Frontal cortex (tissue), 3 donors: ENCODE measurements at regions not wholly inside any gene's neighbourhood (a gene's known extent, or its start where the extent isn't known, plus 50 kb on each side); places are given as distances from the start of the nearest gene placed in this dataset.
"Not testable (repeated sequence)": the region's sequence is repeated elsewhere in the genome, so short reads cannot be mapped to it uniquely, and the experiment has no call there.

Experiments used
- DNase-seq, 2 donors: peaks; one replicate each; pipeline ENCODE4 v3.0.0; 2012; ENCODE audit warnings: low spot score in 2 of 2
- FAIRE-seq: peaks from 2 replicates; lab custom pipeline; 2012; peaks lifted over from hg19 to GRCh38; lab: Jason Lieb, UNC
- donor health status: control.
- donor health status: control.
- donor health status: control.

GRCh38 chr3:22366781-22367180, 615.8 kb upstream of the ZNF385D start:
- no peak for DNase-seq
- FAIRE-seq: no peak

GRCh38 chr3:22371036-22371435, 620.0 kb upstream of the ZNF385D start:
- no peak for DNase-seq
- no peak for FAIRE-seq

GRCh38 chr3:22371607-22372291, 620.7 kb upstream of the ZNF385D start:
- FAIRE-seq (no peak), DNase-seq (no peak)

- DNase-seq (peak in 1 of 2 donors; percentile 26), FAIRE-seq (no peak)
These were observed 621.5 kb upstream of the ZNF385D start for GRCh38 chr3:22372292-22373062.

GRCh38 chr3:22373182-22373581, 622.2 kb upstream of the ZNF385D start:
- FAIRE-seq (no peak), DNase-seq (no peak)

- no peak for DNase-seq
These were observed 622.8 kb upstream of the ZNF385D start for GRCh38 chr3:22373827-22374226.

GRCh38 chr3:22377421-22377820, 626.4 kb upstream of the ZNF385D start:
- no peak for FAIRE-seq
- no peak for DNase-seq

More at GRCh38 chr3:22373827-22374226, 622.8 kb upstream of the ZNF385D start:
- FAIRE-seq: no peak

DNA sequence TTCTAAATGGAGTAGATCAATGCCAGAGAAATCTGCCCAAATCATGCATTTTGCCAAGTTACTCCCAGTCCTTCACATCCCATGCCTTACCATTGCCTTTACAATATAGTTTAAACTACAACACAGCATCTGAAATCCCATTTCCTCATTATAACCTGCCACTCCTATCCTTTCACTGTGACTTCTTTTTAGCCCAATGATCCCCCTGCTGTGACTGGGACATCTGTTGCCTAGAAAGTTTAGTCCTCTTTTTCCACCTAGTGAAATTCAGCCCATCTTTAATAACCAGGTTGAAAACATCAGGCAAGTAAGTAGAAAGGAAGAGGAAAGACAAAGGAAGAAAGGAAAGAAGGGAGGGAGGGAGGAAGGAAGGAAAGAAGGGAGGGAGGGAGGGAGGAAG, 627.9 kb upstream of the ZNF385D start:
- DNase-seq: no peak
- no peak for FAIRE-seq

DNA sequence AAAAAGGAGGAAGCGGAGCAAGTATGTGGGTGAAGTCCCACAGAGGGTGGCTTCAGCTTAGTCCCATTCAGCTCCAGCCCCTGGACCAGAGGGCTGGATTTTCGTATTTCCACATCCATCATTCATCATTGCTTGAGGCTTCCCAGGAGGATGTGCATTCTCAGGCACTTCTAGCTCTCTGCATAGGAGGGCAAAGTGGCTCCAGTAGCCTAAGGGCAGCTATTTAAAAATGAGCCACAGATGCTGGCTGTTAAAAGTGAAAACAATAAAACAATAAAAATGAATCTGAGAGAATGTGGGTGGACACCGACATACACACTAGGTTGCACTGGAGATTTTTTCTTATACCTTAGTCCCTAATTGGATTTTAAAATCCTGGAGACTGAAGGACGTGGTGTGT, 629.2 kb upstream of the ZNF385D start:
- DNase-seq: no peak
- no peak for FAIRE-seq

DNA sequence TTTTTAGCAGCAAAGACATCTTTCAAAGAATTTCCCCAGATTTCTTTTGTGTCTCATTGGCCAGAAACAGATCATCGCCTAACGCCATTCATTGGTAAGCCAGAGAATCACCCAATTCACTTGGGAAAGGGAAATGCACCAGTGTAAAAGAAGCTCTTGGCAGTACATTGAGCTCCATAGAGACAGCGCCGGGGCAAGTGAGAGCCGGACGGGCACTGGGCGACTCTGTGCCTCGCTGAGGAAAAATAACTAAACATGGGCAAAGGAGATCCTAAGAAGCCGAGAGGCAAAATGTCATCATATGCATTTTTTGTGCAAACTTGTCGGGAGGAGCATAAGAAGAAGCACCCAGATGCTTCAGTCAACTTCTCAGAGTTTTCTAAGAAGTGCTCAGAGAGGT, 630.6 kb upstream of the ZNF385D start:
- DNase-seq, FAIRE-seq: not testable (repeated sequence)

- DNase-seq: no peak
- FAIRE-seq: no peak
These were observed 632.3 kb upstream of the ZNF385D start for GRCh38 chr3:22383285-22383684.

DNA sequence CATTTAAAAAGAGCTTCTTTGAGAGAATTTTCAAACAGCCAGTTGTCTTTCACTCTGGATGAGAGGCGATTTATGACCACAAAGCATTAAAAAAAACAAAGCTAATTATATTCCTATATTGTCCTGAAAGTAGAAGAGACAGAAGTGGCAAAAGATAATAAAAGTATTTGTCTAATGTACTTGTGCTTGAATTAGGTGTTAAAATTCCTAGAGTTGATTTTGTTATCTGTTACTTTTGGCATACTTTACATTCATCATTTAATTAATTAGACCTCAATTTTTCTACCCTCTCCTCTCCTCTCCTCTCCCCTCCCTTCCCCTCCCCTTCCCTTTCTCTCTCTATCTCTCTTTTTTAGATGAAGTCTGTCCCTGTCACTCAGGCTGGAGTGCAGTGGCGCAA, 635.1 kb upstream of the ZNF385D start:
- no peak for FAIRE-seq

DNA sequence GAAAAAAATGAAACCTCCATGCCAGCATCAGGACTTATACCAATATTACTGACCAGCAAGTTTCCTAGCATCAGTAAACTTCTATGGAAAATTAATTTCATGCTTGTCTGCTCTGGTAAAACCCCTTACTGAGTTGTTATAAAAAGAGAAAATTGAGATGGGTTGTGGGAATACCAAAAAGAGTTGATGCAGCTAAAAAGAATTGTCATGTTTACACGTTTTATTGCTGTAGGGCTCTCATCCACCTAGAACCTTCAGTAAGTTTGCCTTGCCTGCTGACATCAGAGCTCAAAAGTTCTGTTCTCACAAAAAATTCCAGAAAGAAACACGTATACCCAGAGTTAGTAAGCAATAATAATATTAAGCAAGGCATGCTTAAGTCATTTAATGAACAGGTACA, 641.3 kb upstream of the ZNF385D start:
- FAIRE-seq (no peak), DNase-seq (no peak)

More for the DNA sequence above, 635.1 kb upstream of the ZNF385D start:
- DNase-seq: no peak

- no peak for FAIRE-seq
These were observed 641.8 kb upstream of the ZNF385D start for GRCh38 chr3:22392859-22393258.

DNA sequence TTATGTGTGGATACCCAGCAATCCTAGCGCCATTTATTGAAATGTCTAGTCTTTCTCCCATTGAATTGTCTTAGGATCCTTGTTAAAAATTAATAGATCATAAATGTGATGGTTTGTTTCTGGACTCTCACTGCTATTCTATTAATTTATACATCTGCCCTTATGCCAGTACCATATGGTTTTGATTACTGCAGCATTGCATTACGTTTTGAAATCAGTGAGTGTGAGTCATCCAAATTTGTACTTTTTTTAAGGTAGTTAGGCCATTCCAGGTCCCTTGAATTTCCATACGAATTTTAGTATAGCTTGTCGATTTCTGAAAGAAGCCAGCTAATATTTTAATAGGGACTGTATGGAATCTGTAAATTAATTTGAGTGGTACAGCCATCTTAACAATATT, 648.6 kb upstream of the ZNF385D start:
- no peak for FAIRE-seq
- no peak for DNase-seq

More at GRCh38 chr3:22392859-22393258, 641.8 kb upstream of the ZNF385D start:
- DNase-seq: no peak

GRCh38 chr3:22401499-22401898, 650.5 kb upstream of the ZNF385D start:
- FAIRE-seq (no peak), DNase-seq (no peak)

DNA sequence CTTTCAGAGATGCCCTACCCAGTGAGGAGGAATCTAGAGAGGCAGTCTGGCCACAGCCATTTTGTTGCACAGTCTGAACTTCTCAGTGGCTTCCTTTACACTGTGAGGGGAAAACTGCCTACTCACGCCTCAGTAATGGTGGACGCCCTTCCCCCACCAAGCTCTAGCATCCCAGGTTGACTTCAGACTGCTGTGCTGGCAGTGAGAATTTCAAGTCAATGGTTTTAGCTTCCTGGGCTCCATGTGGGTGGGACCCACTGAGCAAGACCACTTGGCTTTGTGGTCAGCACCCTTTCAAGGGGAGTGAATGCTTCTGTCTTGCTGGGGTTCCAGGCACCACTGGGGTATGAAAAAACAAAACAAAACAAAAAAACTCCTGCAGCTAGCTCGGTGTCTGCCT, 663.2 kb upstream of the ZNF385D start:
- DNase-seq (no peak), FAIRE-seq (no peak)

GRCh38 chr3:22416838-22417446, 665.9 kb upstream of the ZNF385D start:
- not testable (repeated sequence) for FAIRE-seq, DNase-seq

- FAIRE-seq (no peak), DNase-seq (no peak)
These were observed 668.3 kb upstream of the ZNF385D start for GRCh38 chr3:22419261-22419660.

GRCh38 chr3:22421589-22421988, 670.6 kb upstream of the ZNF385D start:
- DNase-seq (no peak), FAIRE-seq (no peak)

DNA sequence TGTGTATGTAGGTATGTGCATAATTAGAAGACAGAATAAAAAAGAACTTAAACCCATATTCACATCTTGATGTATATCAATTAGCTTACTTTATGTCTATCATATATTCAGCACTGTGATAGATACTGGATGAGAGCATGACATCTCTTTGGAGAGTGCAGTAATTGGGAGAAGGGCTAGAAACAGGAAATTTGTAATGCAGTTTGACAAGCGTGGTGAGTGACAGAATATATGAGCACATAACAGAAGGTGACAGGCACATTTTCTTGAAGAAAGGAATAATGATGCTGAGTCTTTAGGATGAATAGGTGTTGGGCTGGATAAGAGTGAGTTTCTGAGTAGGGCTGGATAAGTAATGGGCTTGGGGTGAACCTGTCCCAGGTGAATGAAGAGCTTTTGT, 680.3 kb upstream of the ZNF385D start:
- FAIRE-seq (no peak), DNase-seq (no peak)
